ENCODE measurements at regions not wholly inside any gene's neighbourhood (a gene's known extent, or its start where the extent isn't known, plus 50 kb on each side); places are given as distances from the start of the nearest gene placed in this dataset.

- no peak for TF ChIP-seq CTCF (IDR thresholded peaks at IDR 0.05)
- no peak for TF ChIP-seq POLR2A (IDR thresholded peaks at IDR 0.05)
- TF ChIP-seq POLR2AphosphoS5 (IDR thresholded peaks at IDR 0.05): no peak
Measured at GRCh38 chr16:5537347-5537746, 439.8 kb upstream of the EEF2KMT start.

Measured in breast epithelium (tissue), 3 donors.